ENCODE measurements at regions not wholly inside any gene's neighbourhood (a gene's known extent, or its start where the extent isn't known, plus 50 kb on each side); places are given as distances from the start of the nearest gene placed in this dataset.

DNA sequence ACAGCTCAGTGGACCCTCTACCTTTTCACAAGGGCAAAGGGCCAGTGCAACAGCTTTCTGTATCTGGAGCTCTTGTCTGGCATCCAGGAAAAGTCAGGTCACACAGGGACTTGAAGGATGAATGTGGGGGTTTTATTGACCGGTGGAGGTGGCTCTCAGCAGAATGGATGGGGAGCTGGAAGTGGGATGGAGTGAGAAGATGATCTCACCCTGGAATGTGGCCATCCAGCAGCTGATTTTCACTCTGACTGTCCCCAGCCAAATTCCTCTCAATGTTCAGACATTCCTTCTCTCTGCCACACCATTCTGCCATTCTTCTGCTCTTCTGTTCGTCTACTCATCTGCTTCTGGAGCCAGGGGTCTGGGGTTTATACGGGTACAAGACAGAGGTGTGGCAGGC, 1119.9 kb downstream of the TAF11L14 start:
- CTCF ChIA-PET, result interaction anchor here (0.7 kb wide), 1 partner anchor 900 kb away, joined by 3 read pairs; no protein-coding TSS in a partner anchor
- TF ChIP-seq, protein P1, sequence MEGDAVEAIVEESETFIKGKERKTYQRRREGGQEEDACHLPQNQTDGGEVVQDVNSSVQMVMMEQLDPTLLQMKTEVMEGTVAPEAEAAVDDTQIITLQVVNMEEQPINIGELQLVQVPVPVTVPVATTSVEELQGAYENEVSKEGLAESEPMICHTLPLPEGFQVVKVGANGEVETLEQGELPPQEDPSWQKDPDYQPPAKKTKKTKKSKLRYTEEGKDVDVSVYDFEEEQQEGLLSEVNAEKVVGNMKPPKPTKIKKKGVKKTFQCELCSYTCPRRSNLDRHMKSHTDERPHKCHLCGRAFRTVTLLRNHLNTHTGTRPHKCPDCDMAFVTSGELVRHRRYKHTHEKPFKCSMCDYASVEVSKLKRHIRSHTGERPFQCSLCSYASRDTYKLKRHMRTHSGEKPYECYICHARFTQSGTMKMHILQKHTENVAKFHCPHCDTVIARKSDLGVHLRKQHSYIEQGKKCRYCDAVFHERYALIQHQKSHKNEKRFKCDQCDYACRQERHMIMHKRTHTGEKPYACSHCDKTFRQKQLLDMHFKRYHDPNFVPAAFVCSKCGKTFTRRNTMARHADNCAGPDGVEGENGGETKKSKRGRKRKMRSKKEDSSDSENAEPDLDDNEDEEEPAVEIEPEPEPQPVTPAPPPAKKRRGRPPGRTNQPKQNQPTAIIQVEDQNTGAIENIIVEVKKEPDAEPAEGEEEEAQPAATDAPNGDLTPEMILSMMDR (IDR thresholded peaks at IDR 0.05), result no peak
- TF ChIP-seq, protein P2, sequence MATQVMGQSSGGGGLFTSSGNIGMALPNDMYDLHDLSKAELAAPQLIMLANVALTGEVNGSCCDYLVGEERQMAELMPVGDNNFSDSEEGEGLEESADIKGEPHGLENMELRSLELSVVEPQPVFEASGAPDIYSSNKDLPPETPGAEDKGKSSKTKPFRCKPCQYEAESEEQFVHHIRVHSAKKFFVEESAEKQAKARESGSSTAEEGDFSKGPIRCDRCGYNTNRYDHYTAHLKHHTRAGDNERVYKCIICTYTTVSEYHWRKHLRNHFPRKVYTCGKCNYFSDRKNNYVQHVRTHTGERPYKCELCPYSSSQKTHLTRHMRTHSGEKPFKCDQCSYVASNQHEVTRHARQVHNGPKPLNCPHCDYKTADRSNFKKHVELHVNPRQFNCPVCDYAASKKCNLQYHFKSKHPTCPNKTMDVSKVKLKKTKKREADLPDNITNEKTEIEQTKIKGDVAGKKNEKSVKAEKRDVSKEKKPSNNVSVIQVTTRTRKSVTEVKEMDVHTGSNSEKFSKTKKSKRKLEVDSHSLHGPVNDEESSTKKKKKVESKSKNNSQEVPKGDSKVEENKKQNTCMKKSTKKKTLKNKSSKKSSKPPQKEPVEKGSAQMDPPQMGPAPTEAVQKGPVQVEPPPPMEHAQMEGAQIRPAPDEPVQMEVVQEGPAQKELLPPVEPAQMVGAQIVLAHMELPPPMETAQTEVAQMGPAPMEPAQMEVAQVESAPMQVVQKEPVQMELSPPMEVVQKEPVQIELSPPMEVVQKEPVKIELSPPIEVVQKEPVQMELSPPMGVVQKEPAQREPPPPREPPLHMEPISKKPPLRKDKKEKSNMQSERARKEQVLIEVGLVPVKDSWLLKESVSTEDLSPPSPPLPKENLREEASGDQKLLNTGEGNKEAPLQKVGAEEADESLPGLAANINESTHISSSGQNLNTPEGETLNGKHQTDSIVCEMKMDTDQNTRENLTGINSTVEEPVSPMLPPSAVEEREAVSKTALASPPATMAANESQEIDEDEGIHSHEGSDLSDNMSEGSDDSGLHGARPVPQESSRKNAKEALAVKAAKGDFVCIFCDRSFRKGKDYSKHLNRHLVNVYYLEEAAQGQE (IDR thresholded peaks at IDR 0.05; ENCODE audit: insufficient read depth in 1 of 2, low read depth in 2 of 2, low read length in 1 of 2), result no peak
- TF ChIP-seq POLR2AphosphoS5 (IDR thresholded peaks at IDR 0.05; ENCODE audit: low read depth, low read length) (no peak), TCF7L2 (IDR thresholded peaks at IDR 0.05; ENCODE audit: low read depth, low read length) (no peak), SIN3A (IDR thresholded peaks at IDR 0.05; ENCODE audit: borderline replicate concordance, insufficient read depth, low read depth, low read length) (no peak)
- no peaks in the 10 kb centered on the region for H3K4me1 ChIP-seq (ENCODE audit: control insufficient read depth, insufficient read depth, low read length)
- POLR2A ChIA-PET, result no interaction called here
- H3K4me3 ChIP-seq (ENCODE audit: low read depth in 2 of 2, low read length in 2 of 2), result no peak overlapping the region
- no peak overlapping the region for H3K27ac ChIP-seq (ENCODE audit: low read length)
- intact Hi-C loops (cut with micrococcal nuclease; ENCODE audit: unreplicated experiment), result no loop called here
- in situ Hi-C loops (cut with HindIII; ENCODE audit: low pct_unique_long_range_greater_than_20kb, low sequenced_read_pairs), result no loop called here
- DNase-seq (ENCODE audit: low read depth, low spot score) (no peak), ATAC-seq (no peak)
- H3K9me3 ChIP-seq (ENCODE audit: control insufficient read depth, insufficient read depth, low read depth, low read length), result no peaks in the 10 kb centered on the region
- H3K27me3 ChIP-seq (ENCODE audit: control insufficient read depth, insufficient read depth, low read length), result no peaks in the 10 kb centered on the region
- no peaks in the 10 kb centered on the region for H3K36me3 ChIP-seq (ENCODE audit: control insufficient read depth, insufficient read depth, low read length)
- BruUV-seq (replicated peaks), result no TSS peak

DNA sequence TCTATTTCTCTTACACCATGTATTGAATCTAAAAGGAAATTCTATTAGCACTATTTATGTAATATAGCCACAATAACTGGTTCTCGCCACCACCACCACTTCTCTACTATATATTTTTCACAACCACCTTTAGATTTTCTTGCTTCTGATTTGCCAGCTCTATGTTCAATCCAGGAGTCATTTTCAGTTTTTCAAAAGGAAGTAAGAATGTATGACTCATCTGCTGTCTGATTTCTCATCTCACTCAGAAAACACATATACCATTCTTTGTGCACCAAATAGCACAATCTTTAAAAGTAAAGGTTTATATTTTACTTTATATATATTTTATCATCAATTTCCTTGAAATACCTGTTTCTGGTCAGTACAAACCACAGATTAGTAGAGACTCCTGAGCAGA, 1127.5 kb downstream of the TAF11L14 start:
- no peaks in the 10 kb centered on the region for H3K27me3 ChIP-seq (ENCODE audit: control insufficient read depth, insufficient read depth, low read length)
- no peak overlapping the region for H3K4me3 ChIP-seq (ENCODE audit: low read depth in 2 of 2, low read length in 2 of 2)
- H3K27ac ChIP-seq (ENCODE audit: low read length), result no peak overlapping the region
- no peaks in the 10 kb centered on the region for H3K9me3 ChIP-seq (ENCODE audit: control insufficient read depth, insufficient read depth, low read depth, low read length)
- in situ Hi-C loops (cut with HindIII; ENCODE audit: low pct_unique_long_range_greater_than_20kb, low sequenced_read_pairs) (no loop called here), intact Hi-C loops (cut with micrococcal nuclease; ENCODE audit: unreplicated experiment) (no loop called here)
- ATAC-seq, result no peak
- BruUV-seq (replicated peaks), result no TSS peak
- H3K36me3 ChIP-seq (ENCODE audit: control insufficient read depth, insufficient read depth, low read length), result no peaks in the 10 kb centered on the region
- TF ChIP-seq POLR2AphosphoS5 (IDR thresholded peaks at IDR 0.05; ENCODE audit: low read depth, low read length) (no peak), SIN3A (IDR thresholded peaks at IDR 0.05; ENCODE audit: borderline replicate concordance, insufficient read depth, low read depth, low read length) (no peak), TCF7L2 (IDR thresholded peaks at IDR 0.05; ENCODE audit: low read depth, low read length) (no peak)
- TF ChIP-seq, protein P1 (IDR thresholded peaks at IDR 0.05), result no peak
- TF ChIP-seq, protein P2 (IDR thresholded peaks at IDR 0.05; ENCODE audit: insufficient read depth in 1 of 2, low read depth in 2 of 2, low read length in 1 of 2), result no peak
- no peaks in the 10 kb centered on the region for H3K4me1 ChIP-seq (ENCODE audit: control insufficient read depth, insufficient read depth, low read length)
- CTCF ChIA-PET, result interaction anchor here (0.6 kb wide), 1 partner anchor 14 kb away, joined by 3 read pairs; no protein-coding TSS in a partner anchor
- POLR2A ChIA-PET, result no interaction called here
- DNase-seq (ENCODE audit: low read depth, low spot score), result no peak
